ENCODE measurements at regions not wholly inside any gene's neighbourhood (a gene's known extent, or its start where the extent isn't known, plus 50 kb on each side); places are given as distances from the start of the nearest gene placed in this dataset.
"Not testable (repeated sequence)": the region's sequence is repeated elsewhere in the genome, so short reads cannot be mapped to it uniquely, and the experiment has no call there.

DNA sequence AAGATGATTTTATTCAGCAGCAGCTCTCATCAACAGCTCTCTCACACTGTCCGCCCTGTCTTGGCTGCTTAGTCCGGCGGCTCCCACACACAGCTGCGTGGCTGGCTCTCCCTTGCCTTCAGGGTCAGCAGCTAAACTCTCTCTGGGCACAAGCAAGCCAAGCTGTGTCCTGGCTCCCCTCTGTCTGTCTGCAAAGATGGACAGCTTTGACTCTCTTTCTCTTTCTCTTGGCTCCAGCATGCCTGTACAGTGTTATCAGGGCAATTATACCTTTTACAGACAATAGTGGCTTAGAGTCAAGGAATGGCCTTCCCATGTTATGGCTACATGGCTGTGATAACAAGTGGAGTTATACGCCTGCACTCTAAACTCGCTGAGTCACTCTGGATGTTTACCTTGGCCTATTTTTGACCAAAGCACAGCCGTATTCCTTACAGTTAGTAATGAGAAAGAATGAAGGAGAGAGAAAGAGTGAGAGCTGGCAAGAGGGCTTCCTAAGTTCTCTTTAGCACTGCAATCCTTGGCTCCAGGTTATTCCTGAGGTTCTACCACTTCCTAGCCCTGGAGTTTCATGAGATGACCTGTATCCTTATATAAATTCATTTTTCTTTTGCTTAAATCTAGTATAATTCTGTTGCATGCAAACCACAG, 59.9 kb upstream of the ZSWIM5 start:
- no peaks in the 10 kb centered on the region for H3K27me3 ChIP-seq
- no peaks in the 10 kb centered on the region for H3K36me3 ChIP-seq
- no peak for TF ChIP-seq POLR2A (IDR thresholded peaks at IDR 0.05)
- TF ChIP-seq, protein P1, sequence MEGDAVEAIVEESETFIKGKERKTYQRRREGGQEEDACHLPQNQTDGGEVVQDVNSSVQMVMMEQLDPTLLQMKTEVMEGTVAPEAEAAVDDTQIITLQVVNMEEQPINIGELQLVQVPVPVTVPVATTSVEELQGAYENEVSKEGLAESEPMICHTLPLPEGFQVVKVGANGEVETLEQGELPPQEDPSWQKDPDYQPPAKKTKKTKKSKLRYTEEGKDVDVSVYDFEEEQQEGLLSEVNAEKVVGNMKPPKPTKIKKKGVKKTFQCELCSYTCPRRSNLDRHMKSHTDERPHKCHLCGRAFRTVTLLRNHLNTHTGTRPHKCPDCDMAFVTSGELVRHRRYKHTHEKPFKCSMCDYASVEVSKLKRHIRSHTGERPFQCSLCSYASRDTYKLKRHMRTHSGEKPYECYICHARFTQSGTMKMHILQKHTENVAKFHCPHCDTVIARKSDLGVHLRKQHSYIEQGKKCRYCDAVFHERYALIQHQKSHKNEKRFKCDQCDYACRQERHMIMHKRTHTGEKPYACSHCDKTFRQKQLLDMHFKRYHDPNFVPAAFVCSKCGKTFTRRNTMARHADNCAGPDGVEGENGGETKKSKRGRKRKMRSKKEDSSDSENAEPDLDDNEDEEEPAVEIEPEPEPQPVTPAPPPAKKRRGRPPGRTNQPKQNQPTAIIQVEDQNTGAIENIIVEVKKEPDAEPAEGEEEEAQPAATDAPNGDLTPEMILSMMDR (IDR thresholded peaks at IDR 0.05) = no peak
- no peaks in the 10 kb centered on the region for H3K9me3 ChIP-seq
- peaks cover 0 to 8% (median 2%) of the 10 kb centered on the region in 4 donors for H3K4me1 ChIP-seq
- no peak overlapping the region for H3K4me3 ChIP-seq
- peak in 2 of 3 donors; percentile 53 to 62 for DNase-seq
- H3K27ac ChIP-seq = peak overlapping the region in 3 of 4 donors; percentile 10 to 80 (median 66)

- not testable (repeated sequence) for H3K4me3 ChIP-seq, DNase-seq, H3K36me3 ChIP-seq, H3K27ac ChIP-seq, H3K4me1 ChIP-seq, H3K9me3 ChIP-seq, H3K27me3 ChIP-seq
Observed at GRCh38 chr1:45268310-45268709, 58.4 kb upstream of the HPDL start.

DNA sequence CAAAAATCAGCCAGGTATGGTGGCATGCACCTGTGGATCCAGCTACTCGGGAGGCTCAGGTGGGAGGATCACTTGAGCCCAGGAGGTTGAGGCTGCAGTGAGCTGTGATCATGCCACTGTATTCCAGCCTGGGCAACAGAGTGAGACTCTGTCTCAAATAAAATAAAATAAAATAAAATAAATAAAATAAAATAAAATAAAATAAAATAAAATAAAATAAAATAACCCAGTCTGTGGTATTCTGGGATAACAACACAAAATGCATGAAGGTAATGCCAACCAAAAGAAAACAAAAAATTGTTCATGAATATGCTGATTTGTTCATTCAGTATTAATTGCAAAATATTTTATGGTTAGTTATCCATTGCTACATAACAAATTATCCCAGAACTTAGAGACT, 54.4 kb upstream of the HPDL start:
- not testable (repeated sequence) for H3K4me1 ChIP-seq, H3K27me3 ChIP-seq, H3K9me3 ChIP-seq, DNase-seq, H3K4me3 ChIP-seq, H3K36me3 ChIP-seq, H3K27ac ChIP-seq

DNA sequence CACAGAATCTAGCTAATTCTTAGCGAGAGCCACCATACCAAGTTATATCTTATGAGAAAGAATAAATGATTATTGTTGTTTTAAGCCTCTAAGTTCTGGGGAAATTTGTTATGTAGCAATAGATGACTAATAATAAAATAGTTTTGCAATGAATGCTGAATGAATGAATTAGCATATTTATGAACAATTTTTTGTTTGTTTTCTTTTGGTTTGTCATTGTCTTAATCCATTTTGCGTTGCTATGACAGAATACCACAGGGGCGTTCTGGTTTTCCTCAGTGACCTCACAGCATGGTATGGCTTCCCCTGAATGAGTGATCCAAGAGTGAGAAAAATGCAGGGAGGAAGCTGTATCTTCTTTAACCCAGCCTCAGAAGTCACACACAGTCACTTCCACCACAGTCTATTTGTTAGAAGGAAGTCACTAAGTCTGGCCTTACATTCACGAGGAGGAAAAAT, 53.8 kb upstream of the HPDL start:
- no peak for TF ChIP-seq POLR2A (IDR thresholded peaks at IDR 0.05)
- TF ChIP-seq, protein P1 (IDR thresholded peaks at IDR 0.05) = no peak
- H3K36me3 ChIP-seq = no peaks in the 10 kb centered on the region
- no peaks in the 10 kb centered on the region for H3K27me3 ChIP-seq
- no peak overlapping the region for H3K4me3 ChIP-seq
- no peak overlapping the region for H3K27ac ChIP-seq
- H3K4me1 ChIP-seq = no peaks in the 10 kb centered on the region
- no peaks in the 10 kb centered on the region for H3K9me3 ChIP-seq
- no peak for DNase-seq

DNA sequence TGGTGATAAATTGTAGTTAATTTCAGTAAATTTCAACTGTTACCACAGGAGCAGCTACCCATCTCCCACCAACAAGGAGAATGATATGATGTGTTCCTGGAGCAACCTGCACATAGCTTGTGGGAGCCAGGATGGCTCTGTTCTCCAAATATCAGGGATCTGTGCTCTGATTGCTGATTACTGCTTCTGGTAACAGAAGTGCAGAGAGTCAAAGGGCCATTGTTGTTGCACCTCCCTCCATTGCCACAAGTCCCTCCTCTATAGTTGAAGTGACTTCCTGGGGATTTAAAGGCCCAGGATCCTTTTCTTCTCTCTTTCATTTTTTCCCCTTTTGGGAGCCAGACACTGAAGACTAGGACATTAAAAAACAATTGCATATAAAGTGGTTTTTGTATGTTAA, 51.6 kb upstream of the HPDL start:
- Histone ChIP-seq H3K27me3 (no peaks in the 10 kb centered on the region), H3K9me3 (no peaks in the 10 kb centered on the region), H3K36me3 (no peaks in the 10 kb centered on the region), H3K4me3 (no peak overlapping the region), H3K4me1 (no peaks in the 10 kb centered on the region), H3K27ac (no peak overlapping the region)
- DNase-seq = no peak
- no peak for TF ChIP-seq POLR2A (IDR thresholded peaks at IDR 0.05)
- TF ChIP-seq, protein P1 (IDR thresholded peaks at IDR 0.05) = peak in 1 of 6 experiments; percentile 8
